Middle frontal gyrus (tissue), 1 donor: ENCODE measurements at regions not wholly inside any gene's neighbourhood (a gene's known extent, or its start where the extent isn't known, plus 50 kb on each side); places are given as distances from the start of the nearest gene placed in this dataset.
"Not testable (repeated sequence)": the region's sequence is repeated elsewhere in the genome, so short reads cannot be mapped to it uniquely, and the experiment has no call there.

ENCODE experiments used
- DNase-seq: peaks from one replicate; pipeline ENCODE4 v3.0.0-alpha.2; 2015; ENCODE audit warnings: low spot score; ENCODE audit errors: extremely low spot score

DNA sequence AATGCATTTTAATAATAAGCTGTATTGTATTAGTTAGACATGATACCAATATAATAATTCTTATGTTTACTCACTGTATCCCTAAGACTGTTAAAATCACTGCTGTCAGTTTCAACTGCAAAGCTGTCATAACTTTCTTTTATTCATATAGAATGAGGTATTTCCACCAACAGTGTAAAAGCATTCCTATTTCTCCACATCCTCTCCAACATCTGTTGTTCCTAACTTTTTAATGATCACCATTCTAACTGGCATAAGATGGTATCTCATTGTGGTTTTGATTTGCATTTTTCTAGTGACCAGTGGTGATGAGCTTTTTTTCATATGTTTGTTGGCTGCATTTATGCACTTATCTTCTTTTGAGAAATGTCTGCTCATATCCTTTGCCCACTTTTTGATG is 177.6 kb upstream of the MME start:
- not testable (repeated sequence) for DNase-seq

DNA sequence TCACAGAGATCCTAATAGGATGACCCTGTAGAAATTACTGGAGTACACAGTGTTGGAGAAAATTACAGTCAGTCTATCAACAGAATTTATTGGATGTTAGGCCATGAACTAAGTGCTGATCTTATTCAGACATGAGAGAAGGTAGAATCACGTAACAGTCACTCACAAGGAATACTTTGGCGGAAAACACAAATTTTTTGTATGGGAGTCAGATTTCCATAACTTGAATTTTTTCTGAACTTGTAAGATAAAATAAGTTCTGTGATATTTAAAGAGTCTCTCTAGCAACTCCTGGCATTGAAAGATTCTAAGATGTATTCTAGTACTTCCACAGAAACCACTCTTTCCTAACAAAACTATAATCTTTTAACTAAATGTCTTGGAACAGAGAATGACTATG is 178.8 kb upstream of the MME start:
- DNase-seq = no peak

DNA sequence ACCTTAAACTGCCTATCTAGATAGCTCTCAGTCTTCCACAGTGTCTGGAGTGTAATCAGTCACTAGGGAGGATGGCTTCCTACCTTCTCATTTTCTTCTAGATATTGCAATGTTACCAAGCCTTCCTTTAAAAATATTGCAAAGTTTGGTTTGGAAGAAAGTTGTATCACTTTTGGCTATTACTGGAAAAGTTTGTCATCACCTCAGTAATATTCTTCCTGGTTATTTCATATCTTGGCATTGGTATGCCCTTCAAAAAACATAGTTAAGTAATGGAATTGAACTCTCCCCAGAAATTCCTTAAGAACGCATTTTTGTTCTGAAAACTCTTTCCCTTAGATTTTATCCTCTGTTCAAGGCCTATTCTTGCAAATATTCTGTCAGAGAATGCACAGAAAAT is 179.3 kb upstream of the MME start:
- no peak for DNase-seq

GRCh38 chr3:154898916-154899315 is 181.2 kb upstream of the MME start:
- DNase-seq = no peak

DNA sequence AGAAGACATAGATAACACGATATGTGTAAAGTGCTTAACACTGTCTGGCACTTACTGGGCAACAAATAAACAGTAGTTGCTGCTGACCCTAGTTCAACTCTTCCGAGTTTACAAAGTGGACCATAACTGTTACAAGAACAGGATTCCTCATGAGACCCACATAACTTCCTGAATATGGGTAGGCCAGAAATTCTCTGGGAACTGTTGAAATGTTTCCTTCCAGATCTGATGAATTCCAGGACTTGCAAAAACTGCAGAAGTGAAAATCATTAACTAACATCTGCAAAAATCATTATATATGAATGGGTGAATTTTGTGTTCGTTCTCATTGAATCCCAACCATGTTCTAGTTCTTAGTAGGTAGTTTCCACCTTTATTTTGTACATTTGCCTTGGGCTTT is 181.7 kb upstream of the MME start:
- DNase-seq = no peak

GRCh38 chr3:154893813-154894212 is 186.3 kb upstream of the MME start:
- no peak for DNase-seq

DNA sequence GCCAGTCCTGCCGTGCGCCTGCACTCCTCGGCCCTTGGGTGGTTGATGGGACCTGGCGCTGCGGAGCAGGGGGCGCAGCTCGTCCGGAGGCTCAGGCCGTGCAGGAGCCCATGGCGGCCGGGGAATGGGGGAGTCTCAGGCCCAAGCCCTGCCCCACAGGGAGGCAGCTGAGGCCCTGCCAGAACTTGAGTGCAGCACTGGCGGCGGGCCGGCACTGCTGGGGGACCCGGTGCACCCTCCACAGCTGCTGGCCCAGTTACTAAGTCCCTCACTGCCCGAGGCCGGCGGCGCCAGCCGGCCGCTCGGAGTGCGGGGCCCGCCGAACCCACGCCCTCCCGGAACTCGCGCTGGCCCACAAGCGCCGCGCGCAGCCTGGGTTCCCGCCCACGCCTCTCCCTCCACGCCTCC is 190.9 kb upstream of the MME start:
- DNase-seq = no peak

DNA sequence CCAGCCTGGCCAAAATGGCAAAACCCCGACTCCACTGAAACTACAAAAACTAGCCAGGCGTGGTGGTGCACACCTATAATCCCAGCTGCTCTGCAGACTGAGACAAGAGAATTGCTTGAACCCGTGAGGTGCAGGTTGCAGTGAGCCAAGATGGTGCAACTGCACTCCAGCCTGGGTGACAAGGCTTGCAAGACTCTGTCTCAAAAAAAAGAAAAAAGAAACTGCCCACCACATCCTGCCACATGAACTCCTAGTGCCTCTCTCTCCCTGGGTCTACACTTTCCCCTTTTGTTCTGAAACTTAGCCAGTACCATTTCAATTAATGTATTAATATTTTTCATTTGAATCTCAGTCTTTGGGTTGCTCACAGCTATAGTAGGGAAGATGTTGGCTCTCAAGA is 192.2 kb upstream of the MME start:
- no peak for DNase-seq

- DNase-seq = no peak
These were observed 193.7 kb upstream of the MME start for GRCh38 chr3:154886437-154886836.

GRCh38 chr3:154885418-154885817 is 194.7 kb upstream of the MME start:
- DNase-seq = no peak

DNA sequence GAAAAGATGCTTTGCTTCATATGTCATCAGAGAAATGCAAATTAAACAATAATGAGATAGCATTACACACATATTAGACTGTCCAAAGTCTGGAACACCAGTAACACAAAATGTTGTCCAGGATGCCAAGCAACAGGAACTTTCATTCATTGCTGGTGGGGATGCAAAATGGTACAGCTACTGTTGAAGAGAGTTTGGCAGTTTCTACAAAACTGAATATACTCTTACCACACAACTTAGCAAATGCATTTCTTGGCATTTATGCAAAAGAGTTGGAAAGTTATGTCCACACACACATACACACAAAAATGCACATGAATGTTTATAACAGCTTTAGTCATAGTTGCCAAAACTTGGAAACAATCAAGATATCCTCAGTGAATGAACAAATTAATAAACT is 195.2 kb upstream of the MME start:
- no peak for DNase-seq

DNA sequence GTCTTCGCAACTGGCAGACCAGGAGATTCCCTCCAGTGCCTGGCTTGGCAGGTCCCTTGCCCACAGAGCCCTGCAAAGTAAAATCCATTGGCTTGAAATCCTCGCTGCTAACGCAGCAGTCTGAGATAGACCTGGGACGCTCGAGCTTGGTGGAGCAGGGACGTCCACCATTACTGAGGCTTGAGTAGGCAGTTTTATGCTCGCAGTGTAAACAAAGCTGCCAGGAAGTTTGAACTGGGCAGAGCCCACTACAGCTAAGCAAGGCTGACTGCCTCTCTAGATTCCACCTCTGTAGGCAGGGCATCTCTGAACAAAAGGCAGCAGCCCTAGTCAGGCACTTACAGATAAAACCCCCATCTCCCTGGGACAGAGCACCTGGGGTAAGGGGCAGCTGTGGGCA is 205.0 kb upstream of the MME start:
- DNase-seq = no peak

DNA sequence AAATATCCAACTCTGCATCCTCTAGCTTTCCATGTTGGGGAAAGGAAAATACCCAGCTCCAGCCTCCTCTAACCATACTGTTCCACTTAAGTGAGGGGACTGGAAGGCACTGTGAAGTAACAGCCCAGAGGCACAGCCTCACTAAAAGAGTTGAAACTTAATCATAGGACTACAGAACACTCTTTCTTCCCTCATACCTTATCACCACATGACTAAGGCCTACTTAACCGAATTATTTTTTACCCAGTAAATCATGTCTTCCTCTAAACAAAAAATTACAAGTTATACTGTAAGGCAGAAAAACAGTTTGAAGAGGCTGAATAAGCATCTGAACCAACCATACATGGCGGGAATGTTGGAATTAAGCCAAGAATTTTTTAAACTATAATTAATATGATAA is 207.4 kb upstream of the MME start:
- DNase-seq = no peak

DNA sequence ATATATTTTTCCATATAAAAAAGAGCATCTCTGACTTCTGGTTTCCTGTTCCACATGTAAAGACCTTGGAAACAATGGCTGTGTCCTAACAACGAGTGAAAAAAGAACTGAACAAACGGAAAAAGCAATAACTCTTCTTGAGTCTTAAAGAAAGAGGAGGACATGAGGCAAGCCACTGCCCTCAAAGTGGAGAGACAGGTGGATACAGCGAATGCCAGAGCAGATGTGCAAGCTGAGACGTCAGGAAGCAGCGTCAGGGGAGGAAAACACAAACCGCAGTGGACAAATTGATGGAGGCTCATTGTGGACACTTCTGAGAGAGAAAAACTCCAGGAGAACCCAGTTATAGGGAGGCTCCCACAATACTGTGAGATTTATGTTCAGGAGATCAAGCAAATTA is 208.0 kb upstream of the MME start:
- no peak for DNase-seq

- no peak for DNase-seq
These were observed 215.2 kb upstream of the MME start for GRCh38 chr3:154864947-154865346.

DNA sequence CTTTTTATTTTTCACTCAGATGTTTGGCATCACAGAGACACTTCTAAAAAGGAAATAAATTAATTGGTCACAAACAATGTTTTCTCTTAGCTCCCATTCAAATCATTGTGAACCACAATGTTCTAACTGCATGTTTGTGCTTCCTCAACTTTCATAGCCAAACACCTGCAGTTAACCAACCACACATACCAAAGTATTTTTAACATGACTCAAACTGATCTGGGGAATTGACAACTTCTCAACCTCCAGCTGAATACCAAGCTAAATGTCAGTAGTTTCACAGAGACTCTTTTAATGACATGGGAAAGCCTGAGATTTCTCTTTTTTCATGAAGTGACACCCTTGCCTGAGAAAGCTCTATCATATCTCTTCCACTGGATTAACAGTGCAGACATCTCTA is 217.9 kb upstream of the MME start:
- no peak for DNase-seq

GRCh38 chr3:154852998-154853397 is 227.1 kb upstream of the MME start:
- not testable (repeated sequence) for DNase-seq

DNA sequence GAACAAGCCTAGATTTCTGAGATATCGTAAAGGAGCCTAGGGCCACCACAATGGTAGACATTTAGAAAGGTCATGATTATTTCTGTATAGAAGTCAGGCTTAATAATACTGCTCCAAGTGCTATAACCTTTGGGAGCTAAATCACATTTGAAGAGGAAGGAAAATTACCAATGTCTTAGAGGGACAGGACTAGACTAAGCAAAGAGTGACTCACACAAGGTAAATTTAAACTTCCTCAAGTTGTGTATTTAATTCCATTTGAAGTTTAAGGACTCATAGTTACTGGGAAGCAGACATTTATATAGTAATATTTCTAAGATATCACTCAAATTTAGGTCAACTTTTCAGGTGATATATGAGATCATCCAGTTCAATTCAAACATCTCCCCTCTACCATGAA is 227.6 kb upstream of the MME start:
- no peak for DNase-seq

GRCh38 chr3:154851644-154852043 is 228.5 kb upstream of the MME start:
- no peak for DNase-seq

DNA sequence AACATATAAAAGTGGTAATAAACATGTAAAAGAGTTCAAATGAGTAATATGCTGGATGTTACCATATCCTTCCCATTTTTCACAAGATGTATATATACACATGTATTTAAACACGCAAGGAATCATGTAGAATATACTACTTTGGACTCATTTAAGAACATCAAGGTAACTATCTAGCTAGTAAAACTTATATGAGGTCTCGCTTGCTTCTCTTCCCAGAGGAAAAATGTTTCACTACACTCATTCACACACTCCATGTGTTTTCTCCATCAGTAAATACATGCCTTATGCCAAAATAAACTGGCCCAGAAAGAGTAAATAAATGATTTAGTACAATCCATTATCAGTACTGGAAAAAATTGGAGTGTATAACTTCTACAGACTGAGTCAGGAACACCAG is 229.2 kb upstream of the MME start:
- no peak for DNase-seq

DNA sequence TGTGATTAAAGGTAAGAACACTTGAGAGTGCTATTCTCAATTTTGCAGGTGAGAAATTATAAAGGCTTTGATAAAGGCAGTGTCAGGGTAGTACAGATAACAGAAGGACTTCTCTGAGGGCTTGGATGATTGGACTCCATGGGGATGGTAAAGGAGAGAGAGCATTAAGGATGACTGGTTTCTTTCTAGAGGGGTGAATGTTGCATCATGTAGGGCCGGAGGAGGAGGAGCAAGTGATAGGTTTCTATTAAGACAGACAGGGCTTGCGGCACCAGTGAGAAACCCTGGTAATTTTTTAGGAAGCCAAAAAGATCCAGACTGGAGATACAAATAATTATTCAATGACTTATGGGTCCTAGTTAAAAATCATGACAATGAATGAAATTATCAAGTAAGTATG is 230.7 kb upstream of the MME start:
- DNase-seq = no peak

DNA sequence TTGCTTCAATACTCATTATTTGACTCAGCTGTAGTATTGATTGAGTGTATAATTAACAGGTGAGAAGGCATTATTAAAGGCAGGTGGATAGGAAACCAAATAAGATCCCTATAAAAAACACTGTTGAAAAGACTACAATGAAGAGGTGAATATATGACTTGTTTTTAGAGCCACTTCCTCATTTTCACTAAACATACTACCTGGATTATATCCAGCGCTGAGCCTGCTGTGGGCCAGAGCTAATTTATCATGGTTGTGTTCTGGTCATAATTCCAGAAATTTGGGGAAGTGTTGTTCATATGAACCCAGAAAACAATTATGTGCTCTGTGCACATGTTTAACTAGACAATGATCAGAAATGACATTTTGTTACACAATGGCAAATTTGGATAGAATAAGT is 235.3 kb upstream of the MME start:
- DNase-seq = no peak

DNA sequence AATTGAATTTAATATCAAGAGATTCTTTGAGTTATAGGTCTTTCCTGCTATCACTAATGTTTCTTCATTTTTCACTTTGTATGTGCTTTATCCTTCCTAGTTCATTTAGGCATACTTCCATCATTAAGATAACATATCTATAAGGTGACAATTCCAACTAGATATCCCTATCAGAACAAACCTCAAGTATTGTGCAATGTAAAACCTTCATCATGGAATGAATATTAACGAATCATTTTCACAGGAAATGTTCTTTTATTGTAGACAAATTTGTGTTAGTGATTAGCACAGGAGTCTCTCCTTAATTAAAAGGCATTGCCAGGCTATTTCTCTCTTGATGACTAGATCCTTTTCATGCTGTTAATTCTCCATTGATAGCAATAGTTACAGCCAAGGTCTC is 236.5 kb upstream of the MME start:
- DNase-seq = no peak

DNA sequence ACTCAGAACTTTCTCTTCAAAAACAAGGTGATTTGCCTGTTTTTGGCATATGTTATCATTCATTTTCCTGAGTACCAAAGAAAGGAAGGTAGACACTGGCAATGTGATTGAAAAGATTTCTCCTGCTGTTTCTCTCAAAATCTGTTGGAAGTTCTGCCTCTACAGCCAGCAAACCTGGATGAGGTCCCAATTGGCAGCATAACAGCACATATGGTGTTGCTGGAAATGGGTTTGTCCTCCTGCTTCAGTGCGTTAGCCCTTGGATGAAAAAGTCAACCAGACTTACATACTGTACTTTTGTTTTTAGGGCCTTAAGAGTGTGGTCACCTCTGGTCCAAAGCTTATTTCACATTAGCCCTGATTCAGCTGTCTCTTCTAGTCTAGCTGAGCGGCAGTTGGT is 237.6 kb upstream of the MME start:
- DNase-seq = no peak

DNA sequence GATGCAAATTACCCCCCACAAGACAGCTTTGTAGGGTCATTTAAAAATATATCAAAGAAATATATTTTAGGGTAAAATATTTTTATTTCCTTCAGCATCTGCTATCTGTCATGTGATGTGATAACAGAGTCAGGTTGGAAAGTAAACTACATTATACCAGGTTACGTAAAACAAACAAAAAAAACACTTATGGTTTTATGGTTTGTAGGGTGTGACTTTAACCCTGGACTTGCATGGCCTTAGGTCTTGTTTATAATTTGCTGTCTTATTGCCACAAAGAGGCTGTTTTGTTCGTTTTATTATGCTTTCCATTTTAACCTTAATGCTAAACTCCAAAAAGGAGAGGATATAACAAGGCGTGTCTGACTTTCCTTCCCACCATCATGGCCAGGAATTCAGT is 244.5 kb upstream of the MME start:
- DNase-seq = no peak
